DMS53 (cell line): ENCODE measurements at regions not wholly inside any gene's neighbourhood (a gene's known extent, or its start where the extent isn't known, plus 50 kb on each side); places are given as distances from the start of the nearest gene placed in this dataset.

Source experiments
- DNase-seq: peaks from one replicate; lab custom pipeline; 2025; lab: John Stamatoyannopoulos, UW

DNA sequence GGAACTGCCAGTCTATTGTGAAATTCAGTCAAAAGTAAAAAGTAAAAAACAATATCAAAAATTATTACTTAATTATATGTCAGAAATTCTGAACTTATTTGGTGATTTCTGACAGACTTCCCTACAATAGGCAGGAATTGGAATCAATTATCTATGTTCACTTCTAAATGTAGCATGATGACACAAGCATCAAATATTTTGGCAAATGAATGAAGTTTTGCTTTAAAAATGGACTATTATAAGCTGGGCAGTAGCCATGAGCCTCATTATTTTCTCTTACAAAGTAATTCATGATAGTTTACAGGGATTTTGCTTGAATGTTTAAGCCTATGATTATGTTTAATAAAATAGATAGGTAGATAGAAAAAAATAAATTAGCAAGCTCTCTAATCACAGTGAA is 582.6 kb downstream of the SLITRK6 start:
- no peak for DNase-seq

GRCh38 chr13:85212692-85213091 is 586.5 kb downstream of the SLITRK6 start:
- no peak for DNase-seq

- no peak for DNase-seq
These were observed 594.4 kb downstream of the SLITRK6 start for GRCh38 chr13:85204668-85205344.

DNA sequence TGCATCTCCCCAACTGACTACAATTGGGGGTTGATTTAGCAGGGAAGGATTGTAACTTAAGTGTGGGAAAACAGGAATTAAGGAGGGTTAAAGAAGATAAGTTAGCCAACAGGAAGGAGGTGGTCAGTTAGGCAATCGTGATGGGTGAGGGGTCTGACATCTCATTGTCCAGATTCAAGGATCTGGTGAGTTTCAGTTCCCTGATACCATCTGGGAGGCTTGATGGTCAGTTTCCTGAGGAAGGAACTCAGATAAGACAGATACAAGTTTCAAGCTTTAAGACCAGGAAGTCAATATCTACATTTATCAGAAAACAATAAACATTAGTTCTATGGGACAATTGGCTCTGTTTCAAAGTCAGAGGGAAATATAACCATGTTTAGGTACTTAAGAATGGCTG is 601.8 kb downstream of the SLITRK6 start:
- DNase-seq: no peak

- peak; percentile 53 for DNase-seq
These were observed 604.7 kb downstream of the SLITRK6 start for GRCh38 chr13:85194482-85194881.

- DNase-seq: no peak
These were observed 607.1 kb downstream of the SLITRK6 start for GRCh38 chr13:85191996-85192718.

GRCh38 chr13:85186356-85187045 is 612.7 kb downstream of the SLITRK6 start:
- DNase-seq: no peak

DNA sequence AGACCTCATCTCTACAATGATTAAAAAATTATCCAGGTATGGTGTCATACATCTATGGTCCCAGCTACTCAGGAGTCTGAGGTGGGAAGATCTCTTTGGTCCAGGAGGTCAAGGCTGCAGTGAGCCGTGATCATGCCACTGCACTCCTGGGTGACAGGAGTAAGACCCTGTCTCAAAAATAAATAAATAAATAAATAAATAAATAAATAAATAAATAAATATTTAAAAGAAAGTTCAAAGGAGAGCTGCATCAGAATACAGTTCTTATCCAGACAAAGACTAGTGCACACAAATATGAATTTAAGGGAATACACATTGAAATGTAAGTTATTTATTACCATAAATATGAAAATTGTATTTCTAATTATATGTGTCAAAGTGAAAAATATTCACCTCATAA is 624.9 kb downstream of the SLITRK6 start:
- DNase-seq: no peak

GRCh38 chr13:85170372-85170771 is 628.8 kb downstream of the SLITRK6 start:
- DNase-seq: peak; percentile 56

GRCh38 chr13:85166891-85167290 is 632.3 kb downstream of the SLITRK6 start:
- no peak for DNase-seq

GRCh38 chr13:85163063-85163462 is 636.2 kb downstream of the SLITRK6 start:
- no peak for DNase-seq

DNA sequence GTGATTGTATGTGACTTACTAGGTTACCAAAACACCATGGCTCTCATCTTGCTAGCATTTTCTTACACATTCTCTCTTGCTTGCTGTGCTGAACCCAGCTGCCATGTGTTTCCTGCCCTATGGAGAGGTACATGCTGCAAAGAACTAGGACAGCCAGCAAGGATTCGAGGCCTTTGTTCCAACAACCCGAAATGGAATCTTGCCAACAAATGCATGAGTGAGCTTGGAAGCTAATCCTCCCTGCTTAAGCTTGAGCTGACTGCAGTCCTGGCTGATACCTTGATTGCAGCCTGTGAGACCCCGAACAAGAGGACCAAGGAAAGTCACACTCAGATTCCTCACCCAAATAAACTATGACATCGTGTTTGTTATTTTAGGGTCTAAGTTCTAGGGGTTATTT is 651.2 kb downstream of the SLITRK6 start:
- peak; percentile 68 for DNase-seq

DNA sequence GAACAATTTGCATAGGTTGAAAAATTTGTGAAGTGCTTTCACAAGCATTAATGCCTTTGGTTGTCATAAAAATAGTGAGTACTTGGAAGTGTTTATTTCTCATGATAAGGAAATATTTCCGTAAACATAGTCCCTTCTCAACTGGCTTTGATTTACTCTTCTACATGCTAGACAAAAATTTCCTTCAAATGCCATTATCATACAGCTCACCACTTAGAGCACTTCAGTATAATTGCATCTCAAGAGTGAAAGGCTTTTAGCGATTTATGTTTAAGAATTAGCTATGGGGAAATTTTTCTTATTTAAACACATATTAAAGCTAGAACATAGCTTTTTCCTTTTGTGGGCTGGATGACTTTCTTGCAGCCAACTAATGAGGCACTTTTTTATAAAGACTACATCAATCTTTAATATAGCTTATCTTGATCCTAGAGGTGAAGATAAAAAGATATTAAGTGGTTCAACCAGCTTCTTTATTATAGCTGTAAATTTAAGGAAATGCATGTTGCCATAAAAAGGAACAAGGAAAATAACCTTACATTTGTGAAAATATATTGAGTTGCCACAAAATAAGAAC is 656.8 kb downstream of the SLITRK6 start:
- no peak for DNase-seq

GRCh38 chr13:85141401-85141800 is 657.8 kb downstream of the SLITRK6 start:
- no peak for DNase-seq

DNA sequence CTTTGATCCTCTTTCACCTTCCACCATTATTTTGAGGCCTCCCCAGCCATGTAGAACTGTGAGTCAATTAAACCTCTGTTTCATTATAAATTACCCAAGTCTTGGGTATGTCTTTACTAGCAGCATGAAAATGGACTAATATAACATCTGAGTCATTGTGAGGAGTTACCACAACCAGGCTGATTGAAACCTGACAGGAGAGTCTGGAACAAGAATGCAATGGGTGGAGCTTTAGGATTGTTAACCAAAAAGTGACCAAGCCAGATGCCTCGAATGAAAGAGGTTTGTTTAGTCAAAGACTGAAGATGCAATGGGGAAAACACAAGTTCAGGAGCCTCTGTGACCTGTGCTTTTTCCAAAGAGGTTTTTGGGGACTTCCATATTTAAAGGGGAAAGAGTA is 659.0 kb downstream of the SLITRK6 start:
- DNase-seq: no peak

DNA sequence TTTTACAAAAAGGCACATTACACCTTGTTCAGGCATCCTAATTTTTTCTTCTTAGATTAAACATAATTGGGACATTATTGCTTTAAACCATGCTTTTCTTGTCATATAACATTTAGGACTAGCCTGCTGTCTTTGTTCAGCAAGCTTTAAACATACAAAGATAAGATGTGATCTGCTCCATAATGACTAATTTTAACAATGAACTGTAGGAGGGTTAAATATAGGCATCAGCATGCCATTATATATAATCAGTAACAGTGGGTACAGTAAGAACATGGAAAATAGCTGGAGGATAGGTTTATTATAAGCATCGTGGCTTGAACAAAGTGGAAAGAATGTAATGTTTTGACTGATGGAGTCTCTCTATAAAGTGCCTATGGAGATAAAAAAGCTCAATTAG is 661.7 kb downstream of the SLITRK6 start:
- DNase-seq: no peak

DNA sequence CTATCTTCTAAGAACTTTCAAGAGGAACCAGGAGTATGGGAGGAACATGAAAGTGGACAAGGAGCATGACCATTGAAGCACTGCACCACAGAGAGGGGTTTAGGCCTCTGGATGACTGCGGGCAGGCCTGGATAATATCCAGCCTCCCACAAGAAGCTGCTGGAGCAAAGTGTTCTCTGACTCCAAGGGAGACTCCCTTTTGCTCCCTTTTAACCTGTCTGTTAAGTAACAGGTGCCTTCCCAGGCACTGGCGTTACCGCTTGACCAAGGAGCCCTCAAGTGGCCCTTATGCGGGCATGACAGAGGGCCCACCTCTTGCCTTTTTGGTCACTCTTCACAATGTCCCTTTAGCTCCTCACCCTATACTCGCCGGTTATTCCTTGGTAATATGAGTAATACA is 666.2 kb downstream of the SLITRK6 start:
- no peak for DNase-seq

DNA sequence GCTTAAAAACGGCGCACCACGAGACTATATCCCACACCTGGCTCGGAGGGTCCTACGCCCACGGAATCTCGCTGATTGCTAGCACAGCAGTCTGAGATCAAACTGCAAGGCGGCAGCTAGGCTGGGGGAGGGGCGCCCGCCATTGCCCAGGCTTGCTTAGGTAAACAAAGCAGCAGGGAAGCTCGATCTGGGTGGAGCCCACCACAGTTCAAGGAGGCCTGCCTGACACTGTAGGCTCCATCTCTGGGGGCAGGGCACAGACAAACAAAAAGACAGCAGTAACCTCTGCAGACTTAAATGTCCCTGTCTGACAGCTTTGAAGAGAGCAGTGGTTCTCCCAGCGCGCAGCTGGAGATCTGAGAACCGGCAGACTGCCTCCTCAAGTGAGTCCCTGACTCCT is 675.7 kb downstream of the SLITRK6 start:
- DNase-seq: peak; percentile 1

GRCh38 chr13:85108356-85108755 is 690.9 kb downstream of the SLITRK6 start:
- peak; percentile 1 for DNase-seq

DNA sequence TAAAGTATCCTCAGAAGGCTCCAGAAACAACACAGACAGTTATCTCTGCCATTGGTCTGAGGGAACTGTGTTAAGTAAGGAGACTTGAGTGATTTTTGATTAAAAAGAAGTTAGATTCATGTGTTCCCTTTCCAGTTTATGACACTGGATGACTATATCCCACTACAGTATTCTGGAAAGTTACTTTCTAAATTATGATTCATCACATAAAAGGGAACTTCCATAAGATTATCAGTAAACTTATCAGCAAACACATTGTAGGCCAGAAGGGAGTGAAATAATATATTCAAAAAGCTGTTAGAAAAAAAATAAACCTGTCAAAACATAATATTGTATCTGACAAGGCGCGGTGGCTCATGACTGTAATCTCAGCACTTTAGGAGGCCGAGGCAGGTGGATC is 700.0 kb downstream of the SLITRK6 start:
- no peak for DNase-seq

- DNase-seq: no peak
These were observed 703.6 kb downstream of the SLITRK6 start for GRCh38 chr13:85095418-85096272.

- DNase-seq: no peak
These were observed 705.4 kb downstream of the SLITRK6 start for GRCh38 chr13:85093808-85094207.
